HG03432 (cell line): ENCODE measurements at regions not wholly inside any gene's neighbourhood (a gene's known extent, or its start where the extent isn't known, plus 50 kb on each side); places are given as distances from the start of the nearest gene placed in this dataset.

Source experiments
- ATAC-seq: cut with Tn5 transposase; IDR thresholded peaks from one replicate; pipeline ENCODE4 v1.9.1; 2021; ENCODE audit warnings: mild to moderate bottlenecking, moderate library complexity; ENCODE audit not compliant: unreplicated experiment

GRCh38 chr10:78357141-78358063 is 323.7 kb downstream of the RPS24 start:
- no peak for ATAC-seq

DNA sequence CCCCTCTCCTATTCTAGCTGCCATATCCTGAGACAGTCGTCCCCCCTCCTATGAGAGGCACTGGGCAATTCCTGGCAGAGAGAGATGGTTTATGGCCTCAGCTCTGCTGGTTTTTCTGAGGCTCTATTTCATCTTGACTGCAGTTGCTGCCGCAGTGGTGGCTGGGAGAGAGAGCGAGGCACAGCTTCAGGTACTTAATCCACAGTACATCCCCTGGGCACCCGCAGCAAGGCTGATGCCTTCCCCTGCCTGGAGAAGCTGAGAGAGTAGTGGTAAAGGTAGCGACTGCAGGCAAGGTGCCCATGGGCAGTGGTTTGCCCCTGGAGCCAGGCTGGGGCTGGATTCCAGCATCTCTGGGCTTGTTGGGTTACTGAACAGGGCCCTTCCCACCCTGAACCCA is 324.7 kb downstream of the RPS24 start:
- ATAC-seq: no peak

GRCh38 chr10:78358982-78359381 is 325.3 kb downstream of the RPS24 start:
- no peak for ATAC-seq

DNA sequence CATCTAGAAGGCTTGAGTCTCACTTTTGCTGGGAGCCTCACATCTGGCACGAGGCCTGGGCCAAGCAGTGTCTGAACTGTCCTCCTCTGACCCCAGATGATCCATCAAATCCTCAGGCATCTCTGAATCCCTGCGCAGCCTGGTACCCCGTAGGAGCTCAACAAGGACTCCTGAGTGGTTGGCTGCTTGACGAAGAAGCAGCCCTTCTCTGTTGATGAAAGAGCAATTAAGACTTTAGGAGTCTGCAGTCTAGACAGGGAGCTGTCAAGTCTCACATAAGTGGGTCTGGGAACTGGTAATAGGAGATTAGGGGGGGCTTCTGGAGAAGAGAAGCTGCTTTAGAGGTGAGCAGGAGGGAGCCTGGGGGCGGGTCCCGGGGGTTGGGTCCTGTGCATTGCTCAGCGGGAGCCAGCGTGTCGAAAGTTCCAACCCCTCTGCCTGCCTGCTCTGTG is 326.0 kb downstream of the RPS24 start:
- no peak for ATAC-seq

DNA sequence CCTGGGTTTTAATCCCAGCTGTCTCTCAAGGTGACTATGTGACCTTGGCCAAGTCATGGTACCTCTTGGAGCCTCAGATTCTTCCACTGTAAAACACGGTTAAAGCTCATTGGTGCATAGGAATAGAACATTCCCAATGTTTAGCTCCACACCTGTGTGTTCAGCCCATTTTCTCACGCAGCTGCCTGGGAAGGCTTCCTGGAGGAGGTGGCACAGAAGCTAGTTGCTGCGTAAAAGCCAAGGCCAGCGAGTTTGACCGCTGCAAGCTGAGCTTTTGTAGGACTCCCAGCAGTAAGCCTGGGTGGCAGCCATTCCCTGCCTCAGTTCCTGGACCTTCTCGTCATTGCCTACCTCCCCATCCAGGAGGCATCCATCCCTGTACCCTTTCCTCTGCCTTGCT is 326.6 kb downstream of the RPS24 start:
- ATAC-seq: no peak

DNA sequence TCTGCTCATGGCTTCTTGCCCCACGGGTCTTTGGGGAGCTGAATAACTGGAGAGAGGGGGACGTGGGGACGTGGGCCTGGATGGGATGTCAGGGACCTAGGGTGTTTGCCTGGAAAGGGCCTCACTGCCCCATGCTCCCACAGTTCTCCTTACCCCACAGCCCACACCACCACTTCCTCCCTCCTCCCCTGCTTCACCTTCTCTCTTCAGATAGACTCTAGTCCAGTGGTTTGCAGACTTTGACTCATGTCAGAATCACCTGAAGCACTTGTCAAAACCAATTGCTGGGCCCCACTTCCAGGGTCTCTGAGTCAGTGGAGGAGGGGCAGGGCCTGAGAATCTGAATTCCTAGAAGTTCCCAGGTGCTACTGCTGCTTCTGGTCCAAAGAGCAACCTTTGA is 327.4 kb downstream of the RPS24 start:
- no peak for ATAC-seq

- ATAC-seq: no peak
Observed at GRCh38 chr10:78362406-78363022, 328.9 kb downstream of the RPS24 start.

DNA sequence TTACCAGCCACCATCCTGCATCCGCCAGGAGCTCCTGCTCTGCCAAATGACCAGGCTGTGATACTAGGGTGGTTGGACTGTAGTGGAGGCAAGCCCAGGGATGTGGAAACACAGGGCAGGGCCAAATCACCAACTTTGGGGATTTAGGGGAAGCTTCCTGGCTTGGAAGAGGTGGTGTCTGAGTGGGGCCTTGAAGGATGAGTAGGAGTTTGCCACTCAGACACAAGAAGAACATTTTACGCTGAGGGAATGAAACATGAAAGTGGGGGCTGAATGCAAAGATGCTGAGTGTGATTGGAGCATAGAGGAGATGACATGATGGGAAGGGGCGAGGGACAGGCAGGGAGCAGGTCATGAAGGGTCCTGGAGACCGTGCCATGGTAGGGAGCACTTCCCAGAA is 329.5 kb downstream of the RPS24 start:
- no peak for ATAC-seq

GRCh38 chr10:78365694-78366093 is 332.0 kb downstream of the RPS24 start:
- no peak for ATAC-seq

DNA sequence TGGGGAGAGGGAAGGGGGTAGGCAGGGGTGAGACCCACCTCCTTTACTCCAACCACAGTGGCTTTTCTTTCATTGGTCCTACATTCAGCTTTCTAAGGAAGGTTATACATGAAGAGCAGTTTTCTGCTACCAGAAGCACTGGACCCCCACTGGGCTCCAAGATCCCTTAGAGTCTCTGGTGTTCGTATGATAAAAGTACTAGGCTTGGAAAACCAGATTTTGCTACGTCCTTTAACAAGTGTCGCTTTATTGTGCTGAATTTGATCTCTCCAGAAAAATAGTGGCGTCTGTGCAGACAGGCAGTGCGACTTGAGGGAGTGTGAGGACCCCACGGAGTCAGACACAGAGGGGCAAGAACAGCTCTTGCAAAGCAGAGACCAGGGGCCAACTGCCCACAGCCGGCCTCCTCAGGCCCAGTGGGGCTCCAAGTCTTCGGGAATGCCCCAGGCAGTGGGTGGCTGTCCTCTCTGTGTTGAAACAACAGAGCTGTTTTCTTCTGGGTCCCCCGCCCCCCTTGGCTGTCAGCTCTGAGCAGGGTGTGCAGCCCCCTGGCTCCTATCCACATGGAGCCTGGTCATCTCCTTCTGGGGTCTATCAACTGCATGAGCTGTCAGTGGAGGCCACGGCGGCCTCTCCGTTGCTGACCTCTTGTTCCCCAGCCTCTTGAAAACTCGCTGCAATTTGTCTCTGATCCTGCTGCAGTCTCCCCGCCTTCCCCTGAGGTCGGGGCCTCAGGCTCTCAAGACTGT is 333.2 kb downstream of the RPS24 start:
- ATAC-seq: no peak

GRCh38 chr10:78367751-78368150 is 334.1 kb downstream of the RPS24 start:
- ATAC-seq: no peak

GRCh38 chr10:78371136-78371535 is 337.5 kb downstream of the RPS24 start:
- ATAC-seq: no peak

DNA sequence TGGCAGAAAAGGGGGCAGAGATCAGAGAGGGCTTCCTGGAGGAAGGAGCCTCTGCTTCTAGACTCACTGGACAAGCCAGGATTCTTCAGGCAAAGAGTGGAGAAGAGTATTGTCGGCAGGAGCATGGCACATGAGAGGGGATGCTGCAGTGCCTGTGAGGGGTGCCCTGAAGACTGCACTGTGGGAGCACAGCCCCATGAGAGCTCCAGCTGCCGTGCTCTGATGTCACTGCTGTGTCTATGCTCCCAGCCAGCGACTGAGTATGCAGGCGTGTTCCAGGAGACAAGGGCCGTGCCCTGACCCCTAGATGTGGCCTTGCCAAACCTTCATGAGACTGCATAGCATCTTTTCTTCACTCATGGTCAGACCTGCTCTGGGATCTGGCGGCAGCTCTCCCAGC is 339.1 kb downstream of the RPS24 start:
- no peak for ATAC-seq

GRCh38 chr10:78374331-78375028 is 340.8 kb downstream of the RPS24 start:
- no peak for ATAC-seq

DNA sequence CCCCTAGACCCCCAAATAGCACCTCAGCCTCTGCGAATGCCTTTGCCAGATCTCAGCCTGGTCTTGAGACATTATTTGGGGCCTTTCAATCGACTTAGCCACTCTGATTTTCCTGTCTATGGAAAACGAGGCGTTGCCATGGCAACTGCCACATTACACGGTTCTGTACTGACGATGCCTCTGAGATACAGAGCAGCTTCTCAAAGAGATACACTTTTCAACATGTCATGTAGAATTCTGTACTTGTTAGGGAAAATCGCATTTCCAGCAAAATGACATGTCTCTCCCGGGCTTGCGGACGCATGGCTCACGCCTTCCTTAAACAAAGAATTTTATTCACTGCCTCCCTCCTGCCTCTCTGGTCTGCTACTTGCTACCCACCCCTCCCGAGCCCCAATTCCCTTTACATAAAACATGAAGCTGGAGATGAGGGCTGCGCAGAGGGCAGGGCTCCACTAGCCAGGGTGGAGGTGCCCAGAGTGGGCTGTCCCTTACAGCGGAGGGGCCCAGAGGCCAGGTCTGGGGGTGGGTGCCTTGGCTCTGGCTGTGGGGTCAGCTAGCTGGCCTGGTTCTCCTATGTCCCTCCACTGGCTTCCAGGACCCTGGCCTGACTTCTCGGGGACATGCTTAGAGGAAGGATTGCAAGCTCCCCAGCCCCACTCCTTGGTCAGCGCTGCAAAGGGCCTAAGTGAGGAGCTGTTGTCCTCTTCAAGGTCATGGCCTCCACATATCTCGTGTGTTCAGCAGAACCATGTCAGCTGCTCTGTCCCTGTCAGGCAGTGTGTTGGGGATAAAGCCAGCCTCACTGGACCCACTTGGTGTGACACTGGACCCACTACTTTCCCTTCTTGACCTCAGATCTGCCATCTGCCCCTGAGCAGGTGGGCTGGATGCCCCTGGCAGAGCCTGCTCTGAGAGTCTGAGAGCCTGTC is 342.5 kb downstream of the RPS24 start:
- no peak for ATAC-seq

DNA sequence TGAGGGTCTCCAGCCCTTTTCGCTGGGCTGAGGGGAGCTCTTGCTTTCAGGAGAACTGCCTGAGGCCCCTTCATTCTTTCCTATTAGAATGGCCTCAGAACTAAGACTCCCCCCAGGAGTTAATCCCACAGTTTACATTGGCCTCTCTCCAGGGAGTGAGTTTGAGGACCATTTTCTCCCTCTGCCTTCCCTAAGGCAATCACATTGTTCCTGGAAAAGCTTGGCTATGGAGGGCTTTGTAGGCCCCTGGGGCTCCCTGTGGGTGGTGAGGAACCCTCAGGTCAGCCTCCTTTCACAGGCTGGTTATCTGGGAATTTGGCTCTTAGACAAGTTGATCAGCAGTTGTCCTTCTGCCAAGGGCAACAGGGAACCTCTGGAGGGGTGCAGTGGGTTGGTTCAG is 343.7 kb downstream of the RPS24 start:
- ATAC-seq: no peak

DNA sequence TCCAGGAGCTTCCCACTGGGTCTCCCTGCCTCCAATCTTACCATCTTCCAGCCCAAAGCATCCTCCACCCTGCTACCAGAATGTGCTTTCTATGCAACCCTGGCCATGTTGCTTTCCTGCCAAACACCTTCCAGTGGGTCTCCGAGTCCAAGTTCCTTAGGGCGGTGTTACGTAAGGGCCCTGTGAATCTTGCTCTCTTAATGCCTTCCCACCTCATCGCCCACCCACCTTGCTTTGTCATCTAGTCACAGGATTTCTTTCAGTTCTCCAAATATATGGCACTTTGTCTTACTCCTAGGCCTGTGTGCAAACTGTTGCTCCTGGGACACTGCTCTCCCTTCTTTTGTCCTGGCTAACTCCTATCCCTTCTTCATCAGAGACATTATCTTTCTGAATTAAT is 344.5 kb downstream of the RPS24 start:
- ATAC-seq: no peak

DNA sequence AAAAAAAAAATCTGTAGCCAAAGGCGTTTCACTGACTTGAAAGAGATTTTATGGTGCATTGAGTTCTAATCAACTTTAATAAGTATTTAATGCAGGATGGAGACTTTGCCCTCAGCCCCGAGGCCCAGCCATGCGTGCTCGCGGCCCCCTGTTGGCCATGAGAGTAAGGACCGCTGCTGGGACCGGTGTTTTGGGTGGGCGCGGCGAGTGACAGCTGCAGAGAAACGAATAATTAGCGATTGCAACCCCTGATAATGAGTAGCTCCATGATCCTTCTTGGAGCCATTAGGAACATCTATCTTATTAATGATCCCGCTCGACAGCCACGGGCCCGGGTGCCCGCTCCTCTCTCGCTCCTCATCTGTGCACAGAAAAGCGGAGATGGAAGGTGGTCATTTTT is 347.4 kb downstream of the RPS24 start:
- no peak for ATAC-seq

- ATAC-seq: no peak
Observed at GRCh38 chr10:78382047-78382446, 348.4 kb downstream of the RPS24 start.

GRCh38 chr10:78382772-78383171 is 349.1 kb downstream of the RPS24 start:
- no peak for ATAC-seq
